ENCODE measurements at regions not wholly inside any gene's neighbourhood (a gene's known extent, or its start where the extent isn't known, plus 50 kb on each side); places are given as distances from the start of the nearest gene placed in this dataset.
"Not testable (repeated sequence)": the region's sequence is repeated elsewhere in the genome, so short reads cannot be mapped to it uniquely, and the experiment has no call there.

- DNase-seq, result no peak
These were observed 660.3 kb upstream of the PITX2 start for GRCh38 chr4:111283066-111283677.

- DNase-seq, result no peak
These were observed 673.6 kb upstream of the PITX2 start for GRCh38 chr4:111296466-111296865.

- DNase-seq, result no peak
These were observed 680.9 kb upstream of the PITX2 start for GRCh38 chr4:111303806-111304205.

GRCh38 chr4:111323496-111323895 lies 700.6 kb upstream of the PITX2 start:
- DNase-seq, result no peak

GRCh38 chr4:111323916-111324315 lies 701.0 kb upstream of the PITX2 start:
- DNase-seq, result no peak

- DNase-seq, result no peak
These were observed 703.6 kb upstream of the PITX2 start for GRCh38 chr4:111326450-111326849.

GRCh38 chr4:111330786-111331185 lies 707.9 kb upstream of the PITX2 start:
- no peak for DNase-seq

- no peak for DNase-seq
These were observed 711.5 kb upstream of the PITX2 start for GRCh38 chr4:111334361-111334760.

GRCh38 chr4:111337186-111337876 lies 714.5 kb upstream of the PITX2 start:
- DNase-seq, result not testable (repeated sequence)

- DNase-seq, result no peak
These were observed 736.7 kb upstream of the PITX2 start for GRCh38 chr4:111359602-111360001.

- no peak for DNase-seq
These were observed 738.0 kb upstream of the PITX2 start for GRCh38 chr4:111360906-111361305.

- no peak for DNase-seq
These were observed 740.1 kb upstream of the PITX2 start for GRCh38 chr4:111362941-111363361.

GRCh38 chr4:111377880-111378279 lies 755.0 kb upstream of the PITX2 start:
- DNase-seq, result not testable (repeated sequence)

- DNase-seq, result no peak
These were observed 756.7 kb upstream of the FAM241A start for GRCh38 chr4:111388561-111388960.

- DNase-seq, result no peak
These were observed 753.4 kb upstream of the FAM241A start for GRCh38 chr4:111391829-111392228.

GRCh38 chr4:111393781-111394180 lies 751.5 kb upstream of the FAM241A start:
- no peak for DNase-seq

- DNase-seq, result no peak
These were observed 746.3 kb upstream of the FAM241A start for GRCh38 chr4:111398906-111399330.

- no peak for DNase-seq
These were observed 745.6 kb upstream of the FAM241A start for GRCh38 chr4:111399623-111400022.

GRCh38 chr4:111400741-111401140 lies 744.5 kb upstream of the FAM241A start:
- DNase-seq, result peak; percentile 32

GRCh38 chr4:111404673-111405072 lies 740.6 kb upstream of the FAM241A start:
- DNase-seq, result no peak

GRCh38 chr4:111405989-111406388 lies 739.3 kb upstream of the FAM241A start:
- DNase-seq, result no peak

GRCh38 chr4:111410571-111410970 lies 734.7 kb upstream of the FAM241A start:
- no peak for DNase-seq

GRCh38 chr4:111417521-111417920 lies 727.7 kb upstream of the FAM241A start:
- no peak for DNase-seq

- no peak for DNase-seq
These were observed 711.8 kb upstream of the FAM241A start for GRCh38 chr4:111433441-111433840.

GRCh38 chr4:111434586-111434985 lies 710.7 kb upstream of the FAM241A start:
- no peak for DNase-seq
